ENCODE measurements at regions not wholly inside any gene's neighbourhood (a gene's known extent, or its start where the extent isn't known, plus 50 kb on each side); places are given as distances from the start of the nearest gene placed in this dataset.

GRCh38 chr13:68628994-68629393 is 1398.9 kb upstream of the PCDH9 start:
- H3K4me2 ChIP-seq: no peak overlapping the region
- no peaks in the 10 kb centered on the region for H4K20me1 ChIP-seq (ENCODE audit: insufficient read depth)
- no peaks in the 10 kb centered on the region for H3K4me1 ChIP-seq (ENCODE audit: low read depth, poor library complexity, severe bottlenecking)
- H3K36me3 ChIP-seq (ENCODE audit: insufficient read depth): no peaks in the 10 kb centered on the region
- no peaks in the 10 kb centered on the region for H3K27me3 ChIP-seq (ENCODE audit: insufficient read depth, low read depth)
- no peak overlapping the region for H3K9ac ChIP-seq
- no peaks in the 10 kb centered on the region for H3K79me2 ChIP-seq (ENCODE audit: insufficient read depth, low read depth)
- no peak overlapping the region for H3K27ac ChIP-seq
- no peak overlapping the region for H3K4me3 ChIP-seq (IDR thresholded peaks at IDR 0.05; ENCODE audit: insufficient read depth, low read depth, low read length)
- TF ChIP-seq CTCF (conservative IDR thresholded peaks at IDR 0.05; ENCODE audit: low read depth, low read length): no peak
- H2AFZ ChIP-seq (ENCODE audit: low read depth): no peak overlapping the region

GRCh38 chr13:68627379-68627778 is 1397.2 kb upstream of the PCDH9 start:
- Histone ChIP-seq H3K36me3 (ENCODE audit: insufficient read depth) (no peaks in the 10 kb centered on the region), H3K4me1 (ENCODE audit: low read depth, poor library complexity, severe bottlenecking) (no peaks in the 10 kb centered on the region), H4K20me1 (ENCODE audit: insufficient read depth) (no peaks in the 10 kb centered on the region), H3K4me3 (IDR thresholded peaks at IDR 0.05; ENCODE audit: insufficient read depth, low read depth, low read length) (no peak overlapping the region), H2AFZ (ENCODE audit: low read depth) (no peak overlapping the region), H3K4me2 (no peak overlapping the region), H3K9ac (no peak overlapping the region), H3K79me2 (ENCODE audit: insufficient read depth, low read depth) (no peaks in the 10 kb centered on the region), H3K27me3 (ENCODE audit: insufficient read depth, low read depth) (no peaks in the 10 kb centered on the region), H3K27ac (no peak overlapping the region)
- TF ChIP-seq CTCF (conservative IDR thresholded peaks at IDR 0.05; ENCODE audit: low read depth, low read length): no peak

- Histone ChIP-seq H3K4me1 (ENCODE audit: low read depth, poor library complexity, severe bottlenecking) (no peaks in the 10 kb centered on the region), H3K4me2 (no peak overlapping the region), H2AFZ (ENCODE audit: low read depth) (no peak overlapping the region), H3K4me3 (IDR thresholded peaks at IDR 0.05; ENCODE audit: insufficient read depth, low read depth, low read length) (no peak overlapping the region), H3K27me3 (ENCODE audit: insufficient read depth, low read depth) (no peaks in the 10 kb centered on the region), H3K27ac (no peak overlapping the region), H4K20me1 (ENCODE audit: insufficient read depth) (no peaks in the 10 kb centered on the region), H3K36me3 (ENCODE audit: insufficient read depth) (no peaks in the 10 kb centered on the region), H3K79me2 (ENCODE audit: insufficient read depth, low read depth) (no peaks in the 10 kb centered on the region), H3K9ac (no peak overlapping the region)
- TF ChIP-seq CTCF (conservative IDR thresholded peaks at IDR 0.05; ENCODE audit: low read depth, low read length): no peak
Observed at GRCh38 chr13:68616600-68617222, 1386.6 kb upstream of the PCDH9 start.

GRCh38 chr13:68609661-68610060 is 1379.5 kb upstream of the PCDH9 start:
- H3K9ac ChIP-seq: no peak overlapping the region
- no peak overlapping the region for H3K27ac ChIP-seq
- no peaks in the 10 kb centered on the region for H3K36me3 ChIP-seq (ENCODE audit: insufficient read depth)
- H4K20me1 ChIP-seq (ENCODE audit: insufficient read depth): no peaks in the 10 kb centered on the region
- H3K27me3 ChIP-seq (ENCODE audit: insufficient read depth, low read depth): no peaks in the 10 kb centered on the region
- H3K79me2 ChIP-seq (ENCODE audit: insufficient read depth, low read depth): no peaks in the 10 kb centered on the region
- TF ChIP-seq CTCF (conservative IDR thresholded peaks at IDR 0.05; ENCODE audit: low read depth, low read length): no peak
- no peak overlapping the region for H3K4me3 ChIP-seq (IDR thresholded peaks at IDR 0.05; ENCODE audit: insufficient read depth, low read depth, low read length)
- no peak overlapping the region for H3K4me2 ChIP-seq
- H3K4me1 ChIP-seq (ENCODE audit: low read depth, poor library complexity, severe bottlenecking): no peaks in the 10 kb centered on the region
- no peak overlapping the region for H2AFZ ChIP-seq (ENCODE audit: low read depth)
